GM18951 (cell line): ENCODE measurements at regions not wholly inside any gene's neighbourhood (a gene's known extent, or its start where the extent isn't known, plus 50 kb on each side); places are given as distances from the start of the nearest gene placed in this dataset.

ENCODE experiments used
- POLR2A ChIP-seq: IDR thresholded peaks from 4 replicates; pipeline ENCODE4 v1.6.1; 2011; ENCODE audit warnings: mild to moderate bottlenecking; ENCODE audit not compliant: insufficient read length, insufficient read depth; ENCODE audit errors: extremely low read depth
- in situ Hi-C: fragments of 300-500 bp; cut with MboI; formaldehyde crosslinking; loops from one replicate; pipeline ENCODE4 v1.12.0; 2022; ENCODE audit warnings: low sequenced_read_pairs, mixed read lengths, inconsistent platforms; ENCODE audit not compliant: unreplicated experiment

GRCh38 chr6:132144456-132144855 is 193.3 kb upstream of the CCN2 start:
- in situ Hi-C loops, result no loop called here
- TF ChIP-seq POLR2A, result no peak

DNA sequence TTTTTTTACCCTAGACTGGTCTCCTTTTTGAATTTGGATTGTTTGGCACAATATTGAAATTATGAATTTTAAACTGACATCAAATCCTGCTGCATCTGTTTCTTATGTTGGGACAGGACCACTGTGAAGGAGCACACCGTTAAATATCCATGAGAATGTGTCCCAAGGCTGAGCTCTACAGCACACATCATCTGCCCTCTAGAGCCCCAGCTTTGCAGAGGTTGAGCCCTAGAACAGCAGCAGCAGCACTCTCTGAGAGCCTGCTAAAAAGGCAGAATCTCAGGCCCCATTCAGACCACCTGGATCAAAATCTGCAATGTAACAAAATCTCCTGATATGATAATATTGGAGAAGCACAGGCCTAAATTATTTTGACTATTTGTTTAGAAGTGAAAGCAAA is 192.1 kb upstream of the CCN2 start:
- no peak for TF ChIP-seq POLR2A
- in situ Hi-C loops, result no loop called here

- TF ChIP-seq POLR2A, result no peak
- in situ Hi-C loops, result no loop called here
Measured at GRCh38 chr6:132142768-132143167, 191.6 kb upstream of the CCN2 start.

DNA sequence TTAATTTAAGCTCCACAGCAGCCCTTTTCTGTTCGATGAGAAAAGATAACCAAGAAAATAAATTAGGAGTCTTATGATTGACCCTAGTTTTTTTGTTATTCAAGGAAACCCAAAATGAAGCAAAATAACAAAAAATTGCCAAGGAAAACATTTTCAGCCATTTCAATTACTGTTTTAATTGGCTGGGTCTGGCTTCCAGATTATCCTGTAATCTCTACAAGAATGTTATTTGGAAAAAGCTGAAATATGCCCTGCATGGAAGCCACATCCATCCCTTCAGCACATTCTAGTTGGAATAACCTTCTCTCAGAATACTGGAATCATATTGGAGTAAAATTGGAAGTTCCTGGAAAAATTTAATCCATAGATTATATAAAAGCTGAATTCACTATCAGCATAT is 191.1 kb upstream of the CCN2 start:
- no peak for TF ChIP-seq POLR2A
- in situ Hi-C loops, result no loop called here

GRCh38 chr6:132140189-132140588 is 189.0 kb upstream of the CCN2 start:
- in situ Hi-C loops, result no loop called here
- no peak for TF ChIP-seq POLR2A

DNA sequence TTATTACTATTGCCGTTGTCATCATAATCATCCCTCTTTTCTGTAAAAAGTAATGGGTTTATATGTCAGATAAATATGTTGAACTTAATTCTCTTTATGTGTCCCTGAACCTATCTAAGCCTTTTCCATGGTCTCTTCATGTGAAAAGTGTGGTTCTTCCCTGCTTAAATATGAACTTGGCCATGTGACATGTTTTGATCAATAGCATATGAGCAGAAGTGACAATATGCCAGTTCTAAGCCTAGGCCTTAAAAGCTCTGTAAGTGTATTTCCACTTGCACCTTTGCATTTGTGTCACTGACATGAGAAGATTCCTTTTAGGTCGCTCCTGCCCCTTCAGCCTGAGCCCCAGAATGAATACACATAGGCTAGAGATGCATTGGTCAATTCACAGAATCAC is 188.4 kb upstream of the CCN2 start:
- in situ Hi-C loops, result no loop called here
- TF ChIP-seq POLR2A, result no peak

- in situ Hi-C loops, result no loop called here
- TF ChIP-seq POLR2A, result no peak
Measured at GRCh38 chr6:132136981-132137380, 185.8 kb upstream of the CCN2 start.

GRCh38 chr6:132135409-132135808 is 184.2 kb upstream of the CCN2 start:
- in situ Hi-C loops, result no loop called here
- no peak for TF ChIP-seq POLR2A

- in situ Hi-C loops, result no loop called here
- TF ChIP-seq POLR2A, result no peak
Measured at GRCh38 chr6:132133736-132134445, 182.7 kb upstream of the CCN2 start.

- in situ Hi-C loops, result no loop called here
- no peak for TF ChIP-seq POLR2A
Measured at GRCh38 chr6:132132924-132133639, 181.9 kb upstream of the CCN2 start.

GRCh38 chr6:132132422-132132821 is 181.2 kb upstream of the CCN2 start:
- no peak for TF ChIP-seq POLR2A
- in situ Hi-C loops, result no loop called here

DNA sequence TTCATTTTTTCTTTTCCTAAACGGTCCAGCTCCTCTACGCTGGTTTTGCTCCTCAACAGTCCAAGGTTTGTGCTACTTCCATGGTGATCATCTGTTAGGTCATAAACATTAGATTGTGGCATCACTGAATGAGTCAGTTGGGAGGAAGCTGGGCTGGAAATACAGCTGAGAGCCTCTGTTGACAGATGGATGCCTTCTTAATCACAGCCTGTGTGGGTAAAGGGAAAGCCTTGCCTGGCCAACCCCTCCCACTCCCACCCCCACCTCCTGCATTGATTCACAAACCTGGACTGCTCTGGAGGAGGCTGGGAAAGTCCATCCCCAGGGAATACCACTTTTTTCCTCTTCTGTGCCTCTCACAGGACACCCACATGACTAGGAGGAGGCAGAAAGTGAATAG is 180.6 kb upstream of the CCN2 start:
- no peak for TF ChIP-seq POLR2A
- in situ Hi-C loops, result no loop called here

- TF ChIP-seq POLR2A, result no peak
Measured at GRCh38 chr6:132131351-132131750, 180.2 kb upstream of the CCN2 start.

GRCh38 chr6:132130626-132131298 is 179.6 kb upstream of the CCN2 start:
- no peak for TF ChIP-seq POLR2A
- in situ Hi-C loops, result no loop called here

More at GRCh38 chr6:132131351-132131750, 180.2 kb upstream of the CCN2 start:
- in situ Hi-C loops, result no loop called here
